K562 (cell line): ENCODE measurements at regions not wholly inside any gene's neighbourhood (a gene's known extent, or its start where the extent isn't known, plus 50 kb on each side); places are given as distances from the start of the nearest gene placed in this dataset.

Source experiments
- ATAC-seq: fragments of 200-7000 bp; cut with Tn5 transposase; 3 replicates; pipeline ENCODE4 v1.9.1; 2020; ENCODE audit warnings: moderate library complexity
- BruUV-seq: library from RNA; stranded (reverse); fragments of 400-500 nt; replicated peaks from 2 replicates; lab custom pipeline; 2021; lab: Mats Ljungman, UMichigan
- CTCF ChIA-PET: fragments of 300-600 bp; formaldehyde crosslinking; extraction: SDS; loops from one replicate; lab custom pipeline; 2021; ENCODE audit warnings: low intra/inter-chr PET ratio; lab: Yijun Ruan, JAX
- POLR2A ChIA-PET: fragments of 300-600, 350-650 bp; sonication (Branson Sonifier 250); formaldehyde crosslinking; extraction: SDS; loops from one replicate; lab custom pipeline; 2021; ENCODE audit warnings: antibody characterized with exemption, inconsistent platforms; lab: Yijun Ruan, JAX
- DNase-seq, 4 experiments: peaks; one replicate each; pipeline versions ENCODE4 v3.0.0 to v3.0.0-alpha.2; 2011 to 2018; ENCODE audit warnings: low spot score in 3 of 4, mixed read lengths in 3 of 4; ENCODE audit errors: extremely low read depth in 1 of 4
- FAIRE-seq: peaks from 2 replicates; lab custom pipeline; 2011; peaks lifted over from hg19 to GRCh38; lab: Jason Lieb, UNC
- H2AFZ ChIP-seq: 2 replicates; pipeline ENCODE4 v1.6.0; 2011; ENCODE audit warnings: low read depth, low read length, control low read depth, inconsistent platforms
- H3K27ac ChIP-seq: fragments of 200-600 bp; 3 replicates; pipeline ENCODE4 v1.8.0; 2011; ENCODE audit warnings: low read depth, mild to moderate bottlenecking, control low read depth, inconsistent platforms, low read length, moderate library complexity, mixed read lengths; ENCODE audit errors: extremely low read depth
- H3K27me3 ChIP-seq, 2 experiments: fragments of 300-600 bp in 1 of 2; 2 replicates in 1 of 2; 3 replicates in 1 of 2; pipeline versions ENCODE4 v1.6.0 to v1.8.0; 2011; ENCODE audit warnings: inconsistent platforms in 2 of 2, low read length in 2 of 2, mild to moderate bottlenecking in 1 of 2, mixed read lengths in 1 of 2, moderate library complexity in 1 of 2; ENCODE audit not compliant: control insufficient read depth in 2 of 2, insufficient read depth in 2 of 2
- H3K36me3 ChIP-seq: fragments of 300-600 bp; 3 replicates; pipeline ENCODE4 v1.8.0; 2011; ENCODE audit warnings: mild to moderate bottlenecking, low read length, inconsistent platforms; ENCODE audit not compliant: control insufficient read depth, insufficient read depth
- H3K4me1 ChIP-seq, 2 experiments: fragments of 200-600 bp in 1 of 2; replicated peaks in 1 of 2; 2 replicates in 1 of 2; 3 replicates in 1 of 2; pipeline versions ENCODE4 v1.5.1 to v1.8.0; 2011; ENCODE audit warnings: inconsistent platforms in 2 of 2, low read length in 2 of 2, mild to moderate bottlenecking in 1 of 2, mixed read lengths in 1 of 2, moderate library complexity in 1 of 2; ENCODE audit not compliant: control insufficient read depth in 2 of 2, insufficient read depth in 2 of 2
- H3K4me2 ChIP-seq: 2 replicates; pipeline ENCODE4 v1.6.1; 2011; ENCODE audit warnings: low read length, control low read depth, inconsistent platforms, mixed read lengths; ENCODE audit not compliant: insufficient read depth
- H3K4me3 ChIP-seq: fragments of 200-600 bp; sonication (generic), shearing (Covaris generic); 2 replicates; pipeline ENCODE4 v1.5.1; 2016; ENCODE audit warnings: control low read depth, inconsistent platforms
- H3K79me2 ChIP-seq: fragments of 200-600 bp; 3 replicates; pipeline ENCODE4 v1.8.0; 2011; ENCODE audit warnings: low read length, inconsistent platforms; ENCODE audit not compliant: control insufficient read depth, insufficient read depth
- H3K9ac ChIP-seq, 2 experiments: 2 replicates each; pipeline versions ENCODE4 v1.6.0 to v1.6.1; 2011; ENCODE audit warnings: low read depth in 2 of 2, low read length in 2 of 2, control low read depth in 1 of 2, inconsistent platforms in 1 of 2, mild to moderate bottlenecking in 1 of 2, mixed read lengths in 1 of 2; ENCODE audit not compliant: insufficient read depth in 1 of 2
- H3K9me1 ChIP-seq: one replicate; pipeline ENCODE4 v1.6.0; 2011; ENCODE audit warnings: inconsistent platforms, mild to moderate bottlenecking, low read length, moderate library complexity; ENCODE audit not compliant: control insufficient read depth, insufficient read depth
- H3K9me3 ChIP-seq: replicated peaks from 2 replicates; pipeline ENCODE4 v1.5.1; 2011; ENCODE audit warnings: low read depth, low read length, inconsistent platforms; ENCODE audit not compliant: control insufficient read depth, insufficient read depth
- H4K20me1 ChIP-seq: replicated peaks from 2 replicates; pipeline ENCODE4 v1.6.1; 2011; ENCODE audit warnings: low read length, inconsistent platforms, mixed read lengths; ENCODE audit not compliant: control insufficient read depth, insufficient read depth
- GTF2E2 ChIP-seq: fragments of 200-800 bp; sonication (Bioruptor generic); IDR thresholded peaks from 2 replicates; pipeline ENCODE4 v1.6.1; 2016; ENCODE audit warnings: missing genetic modification characterization, missing compliant biosample characterization
- GTF2F1 ChIP-seq: IDR thresholded peaks from 2 replicates; pipeline ENCODE4 v1.6.1; 2011; ENCODE audit warnings: low read depth, low read length, improper control_type of control experiment
- IFI16 ChIP-seq: fragments of 250-450 bp; sonication (Bioruptor Pico); IDR thresholded peaks from 2 replicates; pipeline ENCODE4 v2.1.2; 2022; ENCODE audit warnings: mild to moderate bottlenecking, inconsistent platforms
- OTX1 ChIP-seq: fragments of 450-650 bp; formaldehyde crosslinking; IDR thresholded peaks from 2 replicates; pipeline ENCODE4 v1.4.0; 2022; ENCODE audit warnings: mild to moderate bottlenecking
- PHB2 ChIP-seq: fragments of 450-650 bp; IDR thresholded peaks from 2 replicates; pipeline ENCODE4 v1.6.1; 2017; ENCODE audit warnings: low read depth
- SAFB ChIP-seq: fragments of 200-400 bp; formaldehyde crosslinking; IDR thresholded peaks from 2 replicates; pipeline ENCODE4 v1.6.1; 2017; ENCODE audit warnings: low read depth, low read length, borderline replicate concordance
- SMAD1 ChIP-seq: fragments of 150-350 bp; IDR thresholded peaks from 2 replicates; pipeline ENCODE4 v1.6.1; 2014; ENCODE audit warnings: low read length, low read depth; ENCODE audit not compliant: partially characterized antibody
- SREBF1 ChIP-seq: fragments of 150-350 bp; IDR thresholded peaks from 2 replicates; pipeline ENCODE4 v1.6.1; 2014; ENCODE audit warnings: antibody characterized with exemption, low read depth, low read length, borderline replicate concordance
- ZBED1 ChIP-seq: IDR thresholded peaks from 2 replicates; pipeline ENCODE4 v1.6.1; 2014
- ZNF584 ChIP-seq: fragments of 200-800 bp; sonication (Bioruptor generic); IDR thresholded peaks from 2 replicates; pipeline ENCODE4 v1.6.1; 2016; ENCODE audit warnings: low read depth, mild to moderate bottlenecking, missing genetic modification characterization, missing compliant biosample characterization
- WGBS: fragments of 100-300 bp; shearing (Covaris generic); methylation state at CpG from one replicate; pipeline ENCODE4 v1.1.6; 2016; ENCODE audit warnings: low coverage, mixed read lengths; ENCODE audit not compliant: insufficient coverage; ENCODE audit errors: missing lambda C conversion rate; 5-methylcytosine and 5-hydroxymethylcytosine counted together
- in situ Hi-C: fragments of 300-500 bp; cut with MboI; formaldehyde crosslinking; loops from 4 replicates; pipeline ENCODE4 v1.15.0; 2018; ENCODE audit warnings: inconsistent platforms, mixed read lengths
- intact Hi-C: fragments of 100-400 bp; cut with micrococcal nuclease; formaldehyde crosslinking; loops from 2 replicates; pipeline ENCODE4 v1.14.2; 2022
- TF ChIP-seq, protein P1 (sequence below): fragments of 450-650 bp; IDR thresholded peaks from 2 replicates; pipeline ENCODE4 v1.7.1; 2018; ENCODE audit warnings: mild to moderate bottlenecking, low read depth; ENCODE audit not compliant: partially characterized antibody
- TF ChIP-seq, protein P2 (sequence below): fragments of 250-450 bp; sonication (Bioruptor Pico); IDR thresholded peaks from 2 replicates; pipeline ENCODE4 v1.4.0; 2020; ENCODE audit warnings: mild to moderate bottlenecking, moderate library complexity
- TF ChIP-seq, protein P3 (sequence below): IDR thresholded peaks from 3 replicates; pipeline ENCODE4 v1.6.1; 2011; ENCODE audit warnings: borderline replicate concordance, mild to moderate bottlenecking, moderate library complexity; ENCODE audit not compliant: insufficient read length; ENCODE audit errors: extremely low read depth

DNA sequence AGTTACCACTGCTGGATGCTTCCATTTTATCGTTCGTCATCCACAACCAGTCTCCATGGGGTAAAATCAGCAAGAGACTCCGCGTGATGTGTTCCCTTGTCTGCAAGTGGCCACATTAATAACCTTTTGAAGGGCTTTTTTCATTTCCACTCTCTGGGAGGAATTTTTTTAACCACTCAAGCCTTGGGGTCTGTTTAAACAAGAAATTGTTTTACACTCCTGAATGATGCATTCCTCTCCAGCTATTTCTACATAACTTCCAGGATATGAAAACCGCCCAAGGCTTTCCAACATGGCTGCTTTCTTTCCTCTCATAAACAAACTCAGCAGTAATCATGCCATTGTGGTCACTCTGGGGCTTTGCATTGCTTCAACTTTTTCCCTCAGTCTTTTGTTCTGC, 217.2 kb upstream of the DAPK1 start (continued):
- TF ChIP-seq, protein P1, sequence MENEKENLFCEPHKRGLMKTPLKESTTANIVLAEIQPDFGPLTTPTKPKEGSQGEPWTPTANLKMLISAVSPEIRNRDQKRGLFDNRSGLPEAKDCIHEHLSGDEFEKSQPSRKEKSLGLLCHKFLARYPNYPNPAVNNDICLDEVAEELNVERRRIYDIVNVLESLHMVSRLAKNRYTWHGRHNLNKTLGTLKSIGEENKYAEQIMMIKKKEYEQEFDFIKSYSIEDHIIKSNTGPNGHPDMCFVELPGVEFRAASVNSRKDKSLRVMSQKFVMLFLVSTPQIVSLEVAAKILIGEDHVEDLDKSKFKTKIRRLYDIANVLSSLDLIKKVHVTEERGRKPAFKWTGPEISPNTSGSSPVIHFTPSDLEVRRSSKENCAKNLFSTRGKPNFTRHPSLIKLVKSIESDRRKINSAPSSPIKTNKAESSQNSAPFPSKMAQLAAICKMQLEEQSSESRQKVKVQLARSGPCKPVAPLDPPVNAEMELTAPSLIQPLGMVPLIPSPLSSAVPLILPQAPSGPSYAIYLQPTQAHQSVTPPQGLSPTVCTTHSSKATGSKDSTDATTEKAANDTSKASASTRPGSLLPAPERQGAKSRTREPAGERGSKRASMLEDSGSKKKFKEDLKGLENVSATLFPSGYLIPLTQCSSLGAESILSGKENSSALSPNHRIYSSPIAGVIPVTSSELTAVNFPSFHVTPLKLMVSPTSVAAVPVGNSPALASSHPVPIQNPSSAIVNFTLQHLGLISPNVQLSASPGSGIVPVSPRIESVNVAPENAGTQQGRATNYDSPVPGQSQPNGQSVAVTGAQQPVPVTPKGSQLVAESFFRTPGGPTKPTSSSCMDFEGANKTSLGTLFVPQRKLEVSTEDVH, result no peak
- TF ChIP-seq SAFB, result no peak
- TF ChIP-seq IFI16 (CRISPR knock-in tag), result no peak

DNA sequence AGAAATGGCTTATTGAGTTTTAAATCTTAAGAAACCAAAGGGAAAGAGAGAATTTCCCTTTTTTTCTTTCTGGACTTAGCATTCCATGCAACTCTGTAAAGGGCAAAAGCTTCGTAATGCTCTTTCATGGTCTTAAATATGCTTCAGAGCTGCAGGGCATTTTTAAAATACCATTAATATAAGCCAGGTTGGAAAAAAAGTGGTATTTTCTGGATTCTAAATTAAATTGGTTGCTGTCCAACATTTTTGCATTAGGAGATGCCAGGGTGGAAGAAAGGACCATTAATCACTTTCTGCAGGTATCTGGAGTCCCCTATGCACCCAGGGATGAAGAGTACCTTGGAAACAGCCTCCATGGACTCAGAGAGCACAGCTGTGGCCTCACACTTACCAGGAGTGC, 215.1 kb upstream of the DAPK1 start:
- H3K9me1 ChIP-seq, result no peaks in the 10 kb centered on the region
- ChIA-PET POLR2A (no interaction called here), CTCF (no interaction called here)
- H3K36me3 ChIP-seq, result no peaks in the 10 kb centered on the region
- ATAC-seq (no peak), DNase-seq (no peak), FAIRE-seq (no peak)
- H3K27ac ChIP-seq, result no peak overlapping the region
- BruUV-seq, result no TSS peak
- H3K4me3 ChIP-seq, result no peak overlapping the region
- intact Hi-C loops (no loop called here), in situ Hi-C loops (no loop called here)
- no peaks in the 10 kb centered on the region for H3K79me2 ChIP-seq
- no peaks in the 10 kb centered on the region for H4K20me1 ChIP-seq
- H2AFZ ChIP-seq, result no peak overlapping the region
- H3K4me1 ChIP-seq, result no peaks in the 10 kb centered on the region
- H3K9ac ChIP-seq, result no peak overlapping the region
- WGBS, result 0% methylated on average over 1 of the region's 1 CpG
- no peaks in the 10 kb centered on the region for H3K27me3 ChIP-seq
- no peak overlapping the region for H3K4me2 ChIP-seq
- H3K9me3 ChIP-seq, result no peaks in the 10 kb centered on the region
- TF ChIP-seq PHB2, result no peak
- TF ChIP-seq SMAD1, result no peak
- no peak for TF ChIP-seq GTF2F1
- TF ChIP-seq, protein P2, sequence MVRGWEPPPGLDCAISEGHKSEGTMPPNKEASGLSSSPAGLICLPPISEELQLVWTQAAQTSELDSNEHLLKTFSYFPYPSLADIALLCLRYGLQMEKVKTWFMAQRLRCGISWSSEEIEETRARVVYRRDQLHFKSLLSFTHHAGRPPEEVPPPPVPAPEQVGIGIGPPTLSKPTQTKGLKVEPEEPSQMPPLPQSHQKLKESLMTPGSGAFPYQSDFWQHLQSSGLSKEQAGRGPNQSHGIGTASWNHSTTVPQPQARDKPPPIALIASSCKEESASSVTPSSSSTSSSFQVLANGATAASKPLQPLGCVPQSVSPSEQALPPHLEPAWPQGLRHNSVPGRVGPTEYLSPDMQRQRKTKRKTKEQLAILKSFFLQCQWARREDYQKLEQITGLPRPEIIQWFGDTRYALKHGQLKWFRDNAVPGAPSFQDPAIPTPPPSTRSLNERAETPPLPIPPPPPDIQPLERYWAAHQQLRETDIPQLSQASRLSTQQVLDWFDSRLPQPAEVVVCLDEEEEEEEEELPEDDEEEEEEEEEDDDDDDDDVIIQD (CRISPR knock-in tag), result no peak
- TF ChIP-seq SREBF1, result no peak
- no peak for TF ChIP-seq ZNF584 (CRISPR knock-in tag)
- TF ChIP-seq, protein P3, sequence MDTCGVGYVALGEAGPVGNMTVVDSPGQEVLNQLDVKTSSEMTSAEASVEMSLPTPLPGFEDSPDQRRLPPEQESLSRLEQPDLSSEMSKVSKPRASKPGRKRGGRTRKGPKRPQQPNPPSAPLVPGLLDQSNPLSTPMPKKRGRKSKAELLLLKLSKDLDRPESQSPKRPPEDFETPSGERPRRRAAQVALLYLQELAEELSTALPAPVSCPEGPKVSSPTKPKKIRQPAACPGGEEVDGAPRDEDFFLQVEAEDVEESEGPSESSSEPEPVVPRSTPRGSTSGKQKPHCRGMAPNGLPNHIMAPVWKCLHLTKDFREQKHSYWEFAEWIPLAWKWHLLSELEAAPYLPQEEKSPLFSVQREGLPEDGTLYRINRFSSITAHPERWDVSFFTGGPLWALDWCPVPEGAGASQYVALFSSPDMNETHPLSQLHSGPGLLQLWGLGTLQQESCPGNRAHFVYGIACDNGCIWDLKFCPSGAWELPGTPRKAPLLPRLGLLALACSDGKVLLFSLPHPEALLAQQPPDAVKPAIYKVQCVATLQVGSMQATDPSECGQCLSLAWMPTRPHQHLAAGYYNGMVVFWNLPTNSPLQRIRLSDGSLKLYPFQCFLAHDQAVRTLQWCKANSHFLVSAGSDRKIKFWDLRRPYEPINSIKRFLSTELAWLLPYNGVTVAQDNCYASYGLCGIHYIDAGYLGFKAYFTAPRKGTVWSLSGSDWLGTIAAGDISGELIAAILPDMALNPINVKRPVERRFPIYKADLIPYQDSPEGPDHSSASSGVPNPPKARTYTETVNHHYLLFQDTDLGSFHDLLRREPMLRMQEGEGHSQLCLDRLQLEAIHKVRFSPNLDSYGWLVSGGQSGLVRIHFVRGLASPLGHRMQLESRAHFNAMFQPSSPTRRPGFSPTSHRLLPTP, result no peak
- TF ChIP-seq ZBED1, result no peak
- no peak for TF ChIP-seq OTX1
- no peak for TF ChIP-seq GTF2E2 (tag)
